GM23338 (cell line): ENCODE measurements at regions not wholly inside any gene's neighbourhood (a gene's known extent, or its start where the extent isn't known, plus 50 kb on each side); places are given as distances from the start of the nearest gene placed in this dataset.

Experiments
- ATAC-seq: fragments of 200-7000 bp; cut with Tn5 transposase; 3 replicates; pipeline ENCODE4 v1.9.1; 2020
- DNase-seq: peaks from one replicate; pipeline ENCODE4 v3.0.0-alpha.2; 2015; ENCODE audit warnings: low spot score
- H2AFZ ChIP-seq: fragments of 200-600 bp; sonication (generic); 2 replicates; pipeline ENCODE4 v1.8.0; 2016; ENCODE audit warnings: antibody characterized with exemption, mild to moderate bottlenecking, moderate library complexity
- H3F3A ChIP-seq: fragments of 200-600 bp; sonication (generic); replicated peaks from 2 replicates; pipeline ENCODE4 v1.8.0; 2017; ENCODE audit warnings: antibody characterized with exemption, mixed run types, low read depth
- H3K27ac ChIP-seq: fragments of 200-600 bp; sonication (generic); 2 replicates; pipeline ENCODE4 v1.6.1; 2016; ENCODE audit warnings: low read depth
- H3K27me3 ChIP-seq: fragments of 200-600 bp; sonication (generic); 2 replicates; pipeline ENCODE4 v1.8.0; 2016; ENCODE audit warnings: mild to moderate bottlenecking, mixed run types, moderate library complexity; ENCODE audit not compliant: insufficient read depth
- H3K36me3 ChIP-seq: fragments of 200-600 bp; sonication (generic); 2 replicates; pipeline ENCODE4 v1.8.0; 2016; ENCODE audit warnings: mild to moderate bottlenecking; ENCODE audit not compliant: insufficient read depth
- H3K4me1 ChIP-seq: fragments of 200-600 bp; sonication (generic); 2 replicates; pipeline ENCODE4 v1.8.0; 2016; ENCODE audit warnings: mild to moderate bottlenecking, moderate library complexity; ENCODE audit not compliant: insufficient read depth
- H3K4me2 ChIP-seq: fragments of 200-600 bp; sonication (generic); 2 replicates; pipeline ENCODE4 v1.7.1; 2017; ENCODE audit warnings: mixed run types
- H3K4me3 ChIP-seq: fragments of 200-600 bp; sonication (generic); 2 replicates; pipeline ENCODE4 v1.6.1; 2016; ENCODE audit warnings: mixed run types
- H3K79me2 ChIP-seq: fragments of 200-600 bp; sonication (generic); replicated peaks from 2 replicates; pipeline ENCODE4 v1.8.0; 2017; ENCODE audit warnings: mild to moderate bottlenecking; ENCODE audit not compliant: insufficient read depth
- H3K9me2 ChIP-seq: fragments of 200-600 bp; sonication (generic); 2 replicates; pipeline ENCODE4 v1.8.0; 2017; ENCODE audit not compliant: insufficient read depth
- H4K20me1 ChIP-seq: fragments of 200-600 bp; sonication (generic); replicated peaks from 2 replicates; pipeline ENCODE4 v1.8.0; 2017; ENCODE audit warnings: mild to moderate bottlenecking; ENCODE audit not compliant: insufficient read depth
- H3K27ac Mint-ChIP-seq: 2 replicates; pipeline ENCODE4 v1.8.0; 2020; ENCODE audit warnings: inconsistent platforms, mild to moderate bottlenecking, moderate library complexity, mixed read lengths
- H3K27me3 Mint-ChIP-seq: 3 replicates; pipeline ENCODE4 v1.8.0; 2022; ENCODE audit warnings: low read depth, mild to moderate bottlenecking, moderate library complexity, mixed read lengths, inconsistent platforms; ENCODE audit not compliant: insufficient read depth, poor library complexity
- H3K36me3 Mint-ChIP-seq: 3 replicates; pipeline ENCODE4 v1.8.0; 2021; ENCODE audit warnings: low read depth, mild to moderate bottlenecking, inconsistent platforms, moderate library complexity, mixed read lengths
- H3K4me1 Mint-ChIP-seq: 3 replicates; pipeline ENCODE4 v1.8.0; 2020; ENCODE audit warnings: mild to moderate bottlenecking, inconsistent platforms, mixed read lengths
- H3K4me3 Mint-ChIP-seq: 3 replicates; pipeline ENCODE4 v1.8.0; 2021; ENCODE audit warnings: moderate library complexity, mild to moderate bottlenecking, inconsistent platforms, mixed read lengths
- H3K9me3 Mint-ChIP-seq: 3 replicates; pipeline ENCODE4 v1.8.0; 2020; ENCODE audit warnings: moderate library complexity, mild to moderate bottlenecking, inconsistent platforms, mixed read lengths
- EZH2 ChIP-seq: fragments of 200-600 bp; sonication (generic); IDR thresholded peaks from one replicate; pipeline ENCODE4 v1.8.0; 2017; ENCODE audit warnings: antibody characterized with exemption, mild to moderate bottlenecking, low read depth; ENCODE audit not compliant: unreplicated experiment
- EZH2phosphoT487 ChIP-seq: fragments of 200-600 bp; sonication (generic); IDR thresholded peaks from one replicate; pipeline ENCODE4 v1.8.1; 2018; ENCODE audit warnings: antibody characterized with exemption; ENCODE audit not compliant: unreplicated experiment
- NANOG ChIP-seq: IDR thresholded peaks from 2 replicates; pipeline ENCODE4 v1.6.1; 2016; ENCODE audit warnings: antibody characterized with exemption, borderline replicate concordance
- POLR2AphosphoS5 ChIP-seq: IDR thresholded peaks from 2 replicates; pipeline ENCODE4 v1.6.1; 2016; ENCODE audit warnings: antibody characterized with exemption, low read depth
- TF ChIP-seq, protein P1 (sequence below), 2 experiments: fragments of 200-600 bp in 1 of 2; sonication (generic) in 1 of 2; conservative IDR thresholded peaks; 2 replicates each; pipeline versions ENCODE4 v1.5.1 to v1.6.1; 2016 to 2017; ENCODE audit warnings: antibody characterized with exemption in 2 of 2, low read depth in 2 of 2, mild to moderate bottlenecking in 2 of 2, moderate library complexity in 1 of 2
- TF ChIP-seq, protein P2 (sequence below): IDR thresholded peaks from 2 replicates; pipeline ENCODE4 v1.6.1; 2016; ENCODE audit warnings: antibody characterized with exemption

DNA sequence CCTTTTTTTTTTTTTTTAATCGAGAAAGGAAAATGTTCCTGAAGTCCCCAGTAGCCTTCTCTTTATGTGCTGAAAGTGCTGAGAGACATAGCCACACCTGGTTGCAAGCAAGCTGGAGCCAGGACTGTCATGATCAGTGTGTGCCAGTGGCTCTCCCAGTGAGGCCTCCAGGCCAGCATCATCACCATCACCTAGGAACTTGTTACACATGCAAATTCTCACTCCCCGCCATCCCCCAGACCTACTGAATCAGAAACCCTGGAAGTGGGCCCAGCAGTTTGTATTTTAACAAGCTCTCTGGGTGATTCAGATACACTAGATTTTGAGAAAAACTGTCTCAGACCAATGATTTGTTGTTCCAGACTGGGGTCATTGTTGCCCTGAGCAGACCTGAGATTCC, 181.9 kb upstream of the GLRA1 start:
- ATAC-seq: peak; percentile 61

DNA sequence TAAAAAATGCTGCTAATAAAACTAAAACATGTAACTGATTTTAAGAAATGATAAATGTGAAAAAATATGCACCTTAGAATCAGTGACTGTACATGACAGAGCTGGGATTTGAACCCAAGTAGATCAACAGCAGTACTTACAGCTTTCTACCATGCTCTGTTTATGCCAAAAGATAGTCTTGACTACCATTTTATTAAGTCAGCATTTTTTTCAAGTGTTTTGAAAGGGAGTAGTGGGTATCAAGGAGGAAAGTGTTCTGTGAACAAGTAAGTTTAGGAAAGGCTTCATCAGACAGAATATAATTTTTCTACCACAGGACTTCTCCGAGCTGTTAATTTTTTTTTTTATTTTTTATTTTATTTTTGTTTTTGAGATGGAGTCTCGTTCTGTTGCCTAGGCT, 180.4 kb upstream of the GLRA1 start:
- no peak for TF ChIP-seq POLR2AphosphoS5
- TF ChIP-seq EZH2: no peak
- TF ChIP-seq, protein P1, sequence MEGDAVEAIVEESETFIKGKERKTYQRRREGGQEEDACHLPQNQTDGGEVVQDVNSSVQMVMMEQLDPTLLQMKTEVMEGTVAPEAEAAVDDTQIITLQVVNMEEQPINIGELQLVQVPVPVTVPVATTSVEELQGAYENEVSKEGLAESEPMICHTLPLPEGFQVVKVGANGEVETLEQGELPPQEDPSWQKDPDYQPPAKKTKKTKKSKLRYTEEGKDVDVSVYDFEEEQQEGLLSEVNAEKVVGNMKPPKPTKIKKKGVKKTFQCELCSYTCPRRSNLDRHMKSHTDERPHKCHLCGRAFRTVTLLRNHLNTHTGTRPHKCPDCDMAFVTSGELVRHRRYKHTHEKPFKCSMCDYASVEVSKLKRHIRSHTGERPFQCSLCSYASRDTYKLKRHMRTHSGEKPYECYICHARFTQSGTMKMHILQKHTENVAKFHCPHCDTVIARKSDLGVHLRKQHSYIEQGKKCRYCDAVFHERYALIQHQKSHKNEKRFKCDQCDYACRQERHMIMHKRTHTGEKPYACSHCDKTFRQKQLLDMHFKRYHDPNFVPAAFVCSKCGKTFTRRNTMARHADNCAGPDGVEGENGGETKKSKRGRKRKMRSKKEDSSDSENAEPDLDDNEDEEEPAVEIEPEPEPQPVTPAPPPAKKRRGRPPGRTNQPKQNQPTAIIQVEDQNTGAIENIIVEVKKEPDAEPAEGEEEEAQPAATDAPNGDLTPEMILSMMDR (conservative IDR thresholded peaks at IDR 0.05; ENCODE audit: low read depth in 2 of 2): no peak
- TF ChIP-seq, protein P2, sequence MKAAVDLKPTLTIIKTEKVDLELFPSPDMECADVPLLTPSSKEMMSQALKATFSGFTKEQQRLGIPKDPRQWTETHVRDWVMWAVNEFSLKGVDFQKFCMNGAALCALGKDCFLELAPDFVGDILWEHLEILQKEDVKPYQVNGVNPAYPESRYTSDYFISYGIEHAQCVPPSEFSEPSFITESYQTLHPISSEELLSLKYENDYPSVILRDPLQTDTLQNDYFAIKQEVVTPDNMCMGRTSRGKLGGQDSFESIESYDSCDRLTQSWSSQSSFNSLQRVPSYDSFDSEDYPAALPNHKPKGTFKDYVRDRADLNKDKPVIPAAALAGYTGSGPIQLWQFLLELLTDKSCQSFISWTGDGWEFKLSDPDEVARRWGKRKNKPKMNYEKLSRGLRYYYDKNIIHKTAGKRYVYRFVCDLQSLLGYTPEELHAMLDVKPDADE: no peak
- Histone ChIP-seq H3K27me3 (no peaks in the 10 kb centered on the region), H3K4me3 (no peak overlapping the region), H3F3A (no peaks in the 10 kb centered on the region), H3K9me2 (peaks cover 8% of the 10 kb centered on the region), H3K79me2 (no peaks in the 10 kb centered on the region), H2AFZ (no peak overlapping the region), H3K27ac (no peak overlapping the region), H3K36me3 (no peaks in the 10 kb centered on the region), H3K4me1 (no peaks in the 10 kb centered on the region), H4K20me1 (no peaks in the 10 kb centered on the region), H3K4me2 (no peak overlapping the region)
- Mint-ChIP-seq H3K4me3 (no peak overlapping the region), H3K27ac (no peak overlapping the region), H3K4me1 (peaks cover 16% of the 10 kb centered on the region; the same call in 2 of the 3 replicates), H3K27me3 (peaks cover 2% of the 10 kb centered on the region), H3K9me3 (no peaks in the 10 kb centered on the region), H3K36me3 (no peaks in the 10 kb centered on the region)
- DNase-seq: no peak
- no peak for ATAC-seq

More for the DNA sequence above, 181.9 kb upstream of the GLRA1 start:
- peaks cover 8% of the 10 kb centered on the region for H3K9me2 ChIP-seq
- H4K20me1 ChIP-seq: no peaks in the 10 kb centered on the region
- H3K4me3 Mint-ChIP-seq: no peak overlapping the region
- no peaks in the 10 kb centered on the region for H3F3A ChIP-seq
- H3K4me1 ChIP-seq: no peaks in the 10 kb centered on the region
- no peak overlapping the region for H3K4me2 ChIP-seq
- H3K4me1 Mint-ChIP-seq: peaks cover 16% of the 10 kb centered on the region; the same call in 2 of the 3 replicates
- no peak for DNase-seq
- H3K27me3 ChIP-seq: no peaks in the 10 kb centered on the region
- no peak overlapping the region for H2AFZ ChIP-seq
- no peaks in the 10 kb centered on the region for H3K36me3 ChIP-seq
- peaks cover 2% of the 10 kb centered on the region for H3K27me3 Mint-ChIP-seq
- H3K27ac Mint-ChIP-seq: no peak overlapping the region
- no peaks in the 10 kb centered on the region for H3K36me3 Mint-ChIP-seq
- no peak overlapping the region for H3K27ac ChIP-seq
- no peaks in the 10 kb centered on the region for H3K79me2 ChIP-seq
- no peaks in the 10 kb centered on the region for H3K9me3 Mint-ChIP-seq
- TF ChIP-seq NANOG (no peak), EZH2phosphoT487 (no peak), POLR2AphosphoS5 (no peak)
- TF ChIP-seq, protein P1 (conservative IDR thresholded peaks at IDR 0.05; ENCODE audit: low read depth in 2 of 2): no peak
- H3K4me3 ChIP-seq: no peak overlapping the region
